Mucosa of descending colon (tissue), 3 donors: ENCODE measurements at regions not wholly inside any gene's neighbourhood (a gene's known extent, or its start where the extent isn't known, plus 50 kb on each side); places are given as distances from the start of the nearest gene placed in this dataset.

ENCODE experiments used
- ATAC-seq: fragments of 200-7000 bp; cut with Tn5 transposase; one replicate; pipeline ENCODE4 v1.9.1; 2020; ENCODE audit warnings: mild to moderate bottlenecking, moderate library complexity
- DNase-seq, 3 donors: peaks; one replicate each; pipeline ENCODE4 v3.0.0-alpha.2; 2020
- H3K36me3 ChIP-seq: fragments of 200-600 bp; one replicate; pipeline ENCODE4 v1.8.0; 2021; ENCODE audit warnings: low read depth, mild to moderate bottlenecking
- H3K4me1 ChIP-seq: fragments of 200-600 bp; one replicate; pipeline ENCODE4 v1.8.0; 2021; ENCODE audit warnings: low read depth, mild to moderate bottlenecking
- H3K4me3 ChIP-seq: fragments of 200-600 bp; one replicate; pipeline ENCODE4 v1.8.0; 2021; ENCODE audit warnings: mild to moderate bottlenecking
- H3K9me3 ChIP-seq: fragments of 200-600 bp; one replicate; pipeline ENCODE4 v1.8.0; 2021; ENCODE audit warnings: mild to moderate bottlenecking
- intact Hi-C, 2 donors: fragments of 100-400 bp; cut with DNase I in 1 of 2; cut with micrococcal nuclease in 1 of 2; formaldehyde crosslinking; loops; one replicate each; pipeline versions ENCODE4 v1.11.0 to v1.11.1; 2022; cut with DNase I, micrococcal nuclease
- TF ChIP-seq, protein P1 (sequence below): fragments of 200-600 bp; IDR thresholded peaks from one replicate; pipeline ENCODE4 v1.8.0; 2022; ENCODE audit warnings: antibody characterized with exemption, mild to moderate bottlenecking
- donor health status: DM: no; HTN: no; CAD: no; lungs with moderate emphysema.
- donor health status: DM: no; HTN: no; CAD: no.
- donor health status: DM: no; HTN: yes; CAD: no.

DNA sequence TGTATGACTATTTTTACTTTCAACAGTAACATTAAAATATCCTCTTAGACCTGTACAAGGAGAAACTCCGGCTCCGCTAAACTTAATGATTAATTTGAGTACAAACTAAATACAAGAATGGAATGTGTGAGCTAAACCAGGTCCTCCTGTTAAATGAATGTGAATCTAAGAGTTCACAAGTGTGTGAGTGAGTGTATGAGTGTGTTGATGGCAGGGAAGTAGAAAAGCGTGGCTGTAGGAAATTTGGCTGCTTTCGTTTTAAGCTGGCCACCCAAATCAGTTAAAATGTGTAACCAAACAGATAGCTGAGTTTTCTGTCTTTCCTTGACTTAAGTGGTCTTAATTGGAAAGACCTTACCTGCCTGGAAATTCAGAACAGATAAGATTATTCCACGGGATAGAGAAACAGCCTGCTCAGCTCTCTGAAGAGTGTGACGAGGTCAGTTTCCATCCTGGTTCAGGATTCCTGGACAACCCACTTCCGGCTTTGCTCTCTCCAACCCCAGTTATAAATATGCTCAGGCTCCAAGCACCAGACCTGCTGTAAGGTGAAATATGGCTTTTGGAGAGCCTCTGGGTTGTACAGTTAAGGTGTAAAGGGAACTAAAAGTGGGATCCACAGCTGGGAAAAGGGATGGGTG lies 908.6 kb upstream of the EDIL3 start:
- TF ChIP-seq, protein P1, sequence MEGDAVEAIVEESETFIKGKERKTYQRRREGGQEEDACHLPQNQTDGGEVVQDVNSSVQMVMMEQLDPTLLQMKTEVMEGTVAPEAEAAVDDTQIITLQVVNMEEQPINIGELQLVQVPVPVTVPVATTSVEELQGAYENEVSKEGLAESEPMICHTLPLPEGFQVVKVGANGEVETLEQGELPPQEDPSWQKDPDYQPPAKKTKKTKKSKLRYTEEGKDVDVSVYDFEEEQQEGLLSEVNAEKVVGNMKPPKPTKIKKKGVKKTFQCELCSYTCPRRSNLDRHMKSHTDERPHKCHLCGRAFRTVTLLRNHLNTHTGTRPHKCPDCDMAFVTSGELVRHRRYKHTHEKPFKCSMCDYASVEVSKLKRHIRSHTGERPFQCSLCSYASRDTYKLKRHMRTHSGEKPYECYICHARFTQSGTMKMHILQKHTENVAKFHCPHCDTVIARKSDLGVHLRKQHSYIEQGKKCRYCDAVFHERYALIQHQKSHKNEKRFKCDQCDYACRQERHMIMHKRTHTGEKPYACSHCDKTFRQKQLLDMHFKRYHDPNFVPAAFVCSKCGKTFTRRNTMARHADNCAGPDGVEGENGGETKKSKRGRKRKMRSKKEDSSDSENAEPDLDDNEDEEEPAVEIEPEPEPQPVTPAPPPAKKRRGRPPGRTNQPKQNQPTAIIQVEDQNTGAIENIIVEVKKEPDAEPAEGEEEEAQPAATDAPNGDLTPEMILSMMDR = no peak
- DNase-seq (peak in 1 of 3 donors; percentile 10), ATAC-seq (peak; percentile 74)
- H3K9me3 ChIP-seq = no peaks in the 10 kb centered on the region
- H3K36me3 ChIP-seq = no peaks in the 10 kb centered on the region
- intact Hi-C loops = no loop called here
- no peaks in the 10 kb centered on the region for H3K4me1 ChIP-seq
- H3K4me3 ChIP-seq = no peak overlapping the region

DNA sequence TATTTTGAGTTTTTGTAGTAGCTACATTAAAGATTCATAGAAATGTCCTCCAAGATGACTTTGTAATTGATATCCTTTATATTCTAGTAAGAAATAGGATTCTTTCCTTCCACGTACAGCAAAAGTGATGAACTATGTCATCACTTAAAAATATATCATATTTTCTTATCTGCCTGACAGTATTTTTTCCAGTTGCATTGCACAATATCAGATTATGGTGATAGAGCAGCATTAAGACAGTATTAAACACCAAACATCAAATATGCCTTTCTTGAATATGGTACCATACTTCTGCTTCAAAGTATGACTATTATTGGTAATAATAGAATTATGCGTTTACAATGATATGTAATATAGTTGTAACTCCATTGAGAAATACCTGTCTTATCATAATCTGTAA lies 919.8 kb upstream of the EDIL3 start:
- ATAC-seq = no peak
- intact Hi-C loops = no loop called here
- no peak for DNase-seq
- TF ChIP-seq, protein P1 = no peak
- H3K4me1 ChIP-seq = no peaks in the 10 kb centered on the region
- H3K4me3 ChIP-seq = no peak overlapping the region
- no peaks in the 10 kb centered on the region for H3K9me3 ChIP-seq
- no peaks in the 10 kb centered on the region for H3K36me3 ChIP-seq

DNA sequence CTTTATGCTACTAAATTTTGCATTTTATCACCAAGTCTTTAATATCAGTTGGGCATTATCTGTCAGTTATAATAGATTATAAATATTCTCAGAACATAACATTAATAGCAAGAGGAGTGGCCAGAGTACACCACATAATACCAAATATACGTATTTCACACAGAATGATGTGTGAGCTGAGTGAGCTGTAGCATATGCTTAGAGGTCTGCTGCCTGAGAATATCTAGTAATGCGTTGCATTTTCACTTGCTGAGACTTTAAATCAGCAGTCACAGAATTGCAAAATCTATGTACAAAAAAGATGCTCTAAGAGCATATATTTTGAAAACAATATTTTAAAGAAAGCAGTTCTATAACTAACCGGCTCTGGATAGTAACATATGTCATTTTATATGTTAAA lies 921.1 kb upstream of the EDIL3 start:
- no peaks in the 10 kb centered on the region for H3K4me1 ChIP-seq
- DNase-seq = no peak
- intact Hi-C loops = no loop called here
- no peak overlapping the region for H3K4me3 ChIP-seq
- H3K36me3 ChIP-seq = no peaks in the 10 kb centered on the region
- TF ChIP-seq, protein P1 = no peak
- ATAC-seq = no peak
- no peaks in the 10 kb centered on the region for H3K9me3 ChIP-seq

DNA sequence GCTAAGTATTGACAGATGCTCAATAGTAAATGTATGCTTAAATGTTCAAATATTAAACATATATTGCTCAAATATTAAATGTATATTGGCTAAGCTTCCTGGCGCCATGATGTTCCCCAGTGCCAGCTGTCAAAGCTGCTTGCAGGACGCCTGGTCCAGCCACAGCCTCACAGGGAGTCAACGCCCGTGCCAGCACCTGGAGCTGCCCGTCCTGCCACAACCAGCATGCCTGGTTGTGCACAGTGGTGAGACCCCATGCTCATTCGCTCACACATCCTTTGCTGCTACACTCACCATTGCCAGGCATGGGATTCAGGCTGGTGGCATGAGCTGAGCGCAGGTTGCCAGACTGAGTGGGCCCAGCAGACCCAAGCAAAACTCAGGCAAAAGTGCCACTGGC lies 926.9 kb upstream of the EDIL3 start:
- TF ChIP-seq, protein P1 = no peak

DNA sequence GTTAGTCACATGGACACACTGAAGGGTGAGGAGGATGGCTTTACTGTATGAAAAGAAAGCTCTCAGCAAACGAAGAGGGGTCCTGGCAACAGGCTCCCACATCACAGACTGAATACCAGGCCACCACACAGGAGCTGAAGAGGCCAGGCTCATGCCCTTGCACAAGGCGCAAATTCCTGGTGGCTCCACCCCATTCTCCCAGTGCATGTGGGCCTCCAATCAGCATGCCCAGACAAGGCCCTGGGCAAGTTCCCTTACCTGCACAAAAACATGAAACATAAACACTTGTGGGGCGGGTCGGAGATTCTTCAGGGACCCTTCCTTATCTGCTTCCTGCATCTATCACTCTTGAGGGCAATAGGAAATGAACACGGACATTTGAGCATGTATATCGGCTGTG lies 935.8 kb upstream of the EDIL3 start:
- TF ChIP-seq, protein P1 = no peak
- Histone ChIP-seq H3K9me3 (no peaks in the 10 kb centered on the region), H3K4me1 (no peaks in the 10 kb centered on the region), H3K4me3 (no peak overlapping the region), H3K36me3 (no peaks in the 10 kb centered on the region)
- DNase-seq (no peak), ATAC-seq (no peak)
- intact Hi-C loops = no loop called here

More for the DNA sequence above, 926.9 kb upstream of the EDIL3 start:
- Histone ChIP-seq H3K4me3 (no peak overlapping the region), H3K9me3 (no peaks in the 10 kb centered on the region), H3K4me1 (no peaks in the 10 kb centered on the region), H3K36me3 (no peaks in the 10 kb centered on the region)
- ATAC-seq = no peak
- no peak for DNase-seq
- intact Hi-C loops = no loop called here

DNA sequence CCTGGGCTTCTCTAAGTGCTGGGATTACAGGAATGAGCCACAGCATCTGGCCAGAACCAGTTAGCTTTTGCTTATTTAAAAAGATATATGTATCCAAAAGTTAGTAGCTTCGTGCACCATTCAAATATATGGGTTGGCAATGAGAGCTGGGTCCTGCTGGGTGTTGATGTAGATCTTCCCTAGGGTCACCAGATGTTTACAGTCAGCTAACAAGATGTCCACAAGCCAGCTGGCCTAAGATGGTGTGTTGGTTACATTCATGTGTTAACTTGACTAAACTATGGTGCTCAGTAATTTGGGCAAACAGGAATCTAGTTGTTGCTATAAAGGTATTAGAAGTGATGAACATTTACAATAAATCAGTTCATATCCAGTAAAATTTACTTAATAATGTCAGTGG lies 948.6 kb upstream of the EDIL3 start:
- Histone ChIP-seq H3K4me1 (no peaks in the 10 kb centered on the region), H3K9me3 (no peaks in the 10 kb centered on the region), H3K4me3 (no peak overlapping the region), H3K36me3 (no peaks in the 10 kb centered on the region)
- TF ChIP-seq, protein P1 = no peak
- no peak for DNase-seq
- intact Hi-C loops = no loop called here
- ATAC-seq = no peak
